Mesenteric fat pad (tissue), 1 donor: ENCODE measurements at regions not wholly inside any gene's neighbourhood (a gene's known extent, or its start where the extent isn't known, plus 50 kb on each side); places are given as distances from the start of the nearest gene placed in this dataset.

Source experiments
- DNase-seq: peaks from one replicate; pipeline ENCODE4 v3.0.0-alpha.2; 2020; ENCODE audit warnings: low spot score
- donor health status: DM: yes; HTN: yes; CAD: no.

DNA sequence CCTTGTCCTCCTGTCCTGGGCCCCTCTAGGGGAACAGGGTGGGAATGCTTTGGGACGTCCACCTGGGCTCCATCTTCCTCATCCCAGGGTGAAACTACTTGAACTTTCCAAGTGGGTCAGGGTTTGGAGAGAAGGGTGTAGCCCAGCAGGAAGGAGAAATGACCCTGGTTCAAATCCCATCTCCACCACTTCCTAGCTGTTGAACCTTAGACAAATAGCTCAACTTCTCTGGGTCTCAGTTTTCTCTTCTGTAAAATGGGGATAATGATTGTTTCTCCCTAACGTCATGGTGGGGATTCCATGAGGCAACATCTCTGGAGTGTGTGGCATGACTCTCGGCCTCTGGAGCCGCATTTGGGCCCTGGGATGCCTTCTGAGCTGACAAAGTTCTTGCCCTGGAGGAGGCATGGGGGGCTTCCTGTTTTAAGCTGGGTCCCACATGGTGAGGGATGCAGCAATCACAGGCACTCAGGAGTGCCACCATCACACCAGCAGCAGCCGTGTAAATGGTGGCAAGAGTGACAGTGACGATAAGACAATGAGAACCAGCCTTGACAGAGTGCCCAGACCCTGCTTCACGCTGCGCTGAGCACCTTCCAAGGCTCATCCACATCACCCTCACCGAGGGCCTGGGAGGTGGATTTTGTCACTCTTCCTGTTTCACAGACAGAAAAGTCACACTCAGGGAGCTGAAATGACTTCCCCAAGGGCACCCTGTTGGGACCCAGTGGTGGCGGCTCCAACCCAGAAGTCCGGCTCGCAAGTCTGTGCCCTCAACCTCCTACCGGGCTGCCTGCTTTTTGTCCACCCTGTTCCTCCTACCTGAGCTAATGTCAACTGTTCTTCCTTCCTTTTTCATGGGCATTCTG lies 69.5 kb upstream of the IER5L start:
- DNase-seq = peak; percentile 59

DNA sequence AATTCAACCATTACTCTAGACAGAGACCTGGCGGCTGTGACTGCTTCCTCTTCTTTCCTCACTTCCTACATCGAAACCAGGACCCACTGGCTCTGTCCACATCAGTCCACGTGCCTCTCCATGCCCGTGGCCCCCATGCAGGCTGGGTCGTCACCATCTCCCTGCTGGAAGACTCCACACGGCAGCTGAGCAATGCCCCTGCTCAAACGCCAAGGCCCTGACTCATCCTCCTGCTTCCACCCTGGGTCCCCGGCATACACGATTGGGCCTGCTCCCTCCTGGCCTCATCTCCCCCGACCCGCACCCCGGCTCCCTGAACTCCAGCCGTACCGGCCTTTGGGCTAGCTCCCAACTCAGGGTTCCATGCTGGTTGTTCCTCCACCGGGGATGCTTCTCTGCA lies 67.2 kb upstream of the IER5L start:
- DNase-seq = peak; percentile 75

DNA sequence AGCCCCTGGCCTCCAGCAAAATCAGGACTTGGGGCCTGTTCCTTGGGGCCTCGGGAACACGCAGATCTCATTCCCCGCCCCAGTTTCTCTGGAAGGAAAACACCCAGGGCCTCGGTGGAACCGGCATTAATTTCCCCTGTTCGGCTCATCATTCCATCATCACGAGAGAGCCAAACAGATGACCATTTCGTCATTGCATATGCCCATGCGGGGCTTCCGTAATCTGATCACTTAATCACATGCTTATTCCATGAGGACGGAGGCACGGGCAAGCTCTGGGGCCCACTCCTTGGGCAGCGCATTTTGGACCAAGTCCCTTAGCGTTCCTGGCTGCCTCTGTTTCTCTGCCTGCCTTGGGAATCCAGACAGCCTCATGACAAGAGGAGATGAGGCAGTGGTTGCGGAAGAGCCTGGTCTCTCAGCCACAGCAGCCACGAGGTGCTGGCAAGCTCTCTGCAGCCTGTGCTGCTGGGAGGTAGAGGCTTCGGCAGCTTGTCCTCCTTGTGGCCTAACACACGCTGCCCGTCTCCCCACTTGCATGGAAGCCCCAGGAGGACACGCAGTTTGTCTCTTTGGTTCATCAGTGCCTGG lies 65.0 kb upstream of the IER5L start:
- DNase-seq = no peak

DNA sequence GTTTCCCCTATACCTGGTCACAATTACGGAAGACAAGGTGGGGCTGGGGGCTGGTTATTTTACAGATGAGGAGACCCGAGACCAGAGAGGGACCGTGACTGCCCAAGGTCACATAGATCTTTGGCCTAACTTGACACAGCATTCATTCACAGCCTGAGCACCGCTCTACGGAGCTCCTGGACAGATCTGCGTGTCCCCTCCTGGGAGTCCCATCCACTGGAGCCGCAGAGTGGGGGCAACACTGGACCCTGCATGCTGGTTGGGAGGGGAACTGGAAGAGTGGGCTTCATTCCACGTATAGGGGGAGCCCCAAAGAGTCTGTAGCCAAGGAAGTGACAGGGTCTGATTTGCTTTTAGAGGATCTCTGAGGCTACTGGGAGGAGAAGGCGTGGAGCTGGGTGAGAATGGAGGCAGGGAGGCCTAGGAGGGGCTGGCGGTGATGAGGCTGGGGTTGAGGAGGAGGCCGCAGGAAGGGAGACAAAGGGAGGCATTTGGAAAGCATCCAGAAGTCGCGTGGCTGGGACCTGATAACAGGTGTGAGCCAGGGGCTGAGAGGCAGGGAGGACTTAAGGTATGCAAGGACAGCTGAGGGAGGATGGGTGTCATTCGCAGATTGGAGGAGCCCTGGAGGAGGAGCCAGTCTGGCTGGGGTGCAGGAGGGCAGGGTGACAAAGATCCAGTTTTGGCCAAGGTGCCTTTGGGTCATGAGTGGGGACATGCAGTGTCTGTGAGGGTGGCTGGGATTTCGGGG lies 64.3 kb upstream of the IER5L start:
- peak; percentile 37 for DNase-seq

DNA sequence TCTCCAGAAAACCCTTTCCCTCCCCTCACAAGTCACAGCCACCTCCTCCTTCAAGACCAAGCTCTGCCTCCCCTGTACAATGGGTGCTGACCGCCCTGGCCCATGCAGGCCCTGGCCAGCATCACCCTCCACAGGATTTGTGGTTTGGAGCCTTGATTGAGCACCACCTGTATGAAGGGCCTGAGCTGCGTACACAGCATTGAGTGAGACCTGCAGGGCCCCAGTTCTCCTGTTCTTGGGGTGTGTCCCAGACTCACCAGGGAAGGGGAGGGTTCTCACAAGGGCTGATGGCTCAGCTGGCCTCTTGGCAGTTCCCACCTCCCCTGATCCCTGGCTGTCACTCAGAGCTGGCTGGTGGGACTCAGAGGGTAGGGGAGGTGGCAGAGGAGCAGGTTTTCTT lies 63.7 kb upstream of the IER5L start:
- peak; percentile 67 for DNase-seq

DNA sequence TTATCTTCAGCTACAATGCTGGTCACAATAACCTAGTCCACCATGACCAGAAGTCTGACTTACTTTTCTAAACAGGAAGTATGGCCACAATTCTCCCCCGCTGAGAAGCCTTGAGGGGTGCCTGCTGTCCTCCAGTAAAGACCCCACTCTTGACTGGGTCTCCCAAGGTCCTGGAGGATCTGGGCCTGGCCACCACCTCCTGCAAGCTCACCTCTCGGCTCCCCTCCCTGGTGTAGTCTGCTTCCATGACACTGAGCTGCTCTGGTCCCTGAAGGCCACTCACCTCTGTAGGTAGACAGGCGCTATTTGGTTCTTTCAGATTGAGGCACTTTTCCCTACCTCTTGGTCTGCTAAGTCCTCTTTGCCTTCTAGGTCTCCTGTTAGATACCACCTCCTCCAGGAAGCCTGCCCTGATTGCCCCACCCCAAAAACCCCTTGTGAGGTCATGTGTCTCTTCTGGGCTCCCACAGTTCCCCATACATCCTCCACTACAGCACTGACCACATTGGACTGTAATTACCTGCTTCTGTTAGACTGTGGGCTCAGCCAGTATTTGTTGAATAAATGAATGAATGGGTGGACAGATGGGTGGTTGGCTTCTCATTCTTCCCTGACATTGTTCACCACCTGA lies 62.6 kb upstream of the IER5L start:
- no peak for DNase-seq

DNA sequence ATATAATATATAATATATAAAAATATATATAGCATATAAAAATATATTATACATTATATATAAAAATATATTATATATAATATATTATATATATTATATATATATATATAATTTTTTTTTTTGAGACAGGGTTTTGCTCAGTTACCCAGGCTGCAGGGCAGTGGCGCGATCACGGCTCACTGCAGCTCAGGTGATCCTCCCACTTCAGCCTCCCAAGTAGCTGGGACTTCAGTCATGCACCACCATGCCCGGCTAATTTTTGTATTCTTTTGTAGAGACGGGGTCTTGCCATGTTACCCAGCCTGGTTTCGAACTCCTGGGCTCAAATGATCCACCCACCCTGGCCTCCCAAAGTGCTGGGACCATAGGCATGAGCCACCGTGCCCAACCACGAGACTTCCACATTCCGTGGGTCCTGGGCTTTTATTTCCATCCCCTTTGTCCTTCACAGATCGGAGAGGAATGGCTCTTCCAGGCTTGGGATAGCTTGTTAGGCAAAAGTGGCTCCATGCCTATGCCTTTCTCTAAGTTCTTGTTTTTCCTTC lies 62.0 kb upstream of the IER5L start:
- no peak for DNase-seq

DNA sequence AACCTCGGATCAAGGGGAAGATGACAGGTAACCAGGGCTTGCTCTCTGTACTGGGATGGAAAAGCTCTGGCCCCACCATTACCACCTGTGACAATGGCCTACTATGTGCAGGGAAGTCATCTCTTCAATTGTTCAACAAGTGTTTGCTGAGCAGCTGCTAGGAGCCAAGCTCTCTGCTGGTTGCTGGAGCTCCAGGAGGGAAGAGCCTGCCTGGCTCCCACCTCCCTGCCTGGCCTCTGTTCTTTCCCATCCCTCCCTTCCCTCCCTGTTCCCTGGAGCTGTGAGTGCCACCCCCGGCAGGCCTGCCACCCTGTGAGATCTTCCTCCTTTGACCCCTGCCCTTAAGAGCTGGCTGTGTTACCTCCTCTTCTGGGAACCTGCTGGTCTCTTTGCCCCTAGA lies 59.7 kb upstream of the IER5L start:
- DNase-seq = no peak

DNA sequence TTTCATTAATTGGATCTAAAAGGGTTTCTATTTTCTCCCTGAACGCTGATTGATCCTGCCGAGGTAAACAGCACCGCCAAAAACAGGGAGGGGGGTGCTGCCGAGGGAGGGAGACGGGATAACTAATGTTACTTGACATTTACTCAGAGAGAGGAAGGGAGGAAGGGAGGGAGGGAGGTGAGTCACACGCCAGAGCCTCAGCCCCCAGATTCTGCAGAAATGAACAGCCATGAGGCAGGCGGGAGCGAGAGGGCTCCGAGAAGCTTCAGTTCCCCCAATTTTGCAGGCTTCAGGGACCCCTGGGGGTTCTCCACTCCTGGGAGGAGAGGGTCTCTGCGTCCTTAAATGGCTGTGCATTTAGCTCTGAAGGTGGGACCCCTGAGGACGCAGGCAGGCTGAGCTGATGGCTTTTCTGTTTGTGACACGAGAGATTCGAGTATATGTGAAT lies 59.1 kb upstream of the IER5L start:
- DNase-seq = no peak

DNA sequence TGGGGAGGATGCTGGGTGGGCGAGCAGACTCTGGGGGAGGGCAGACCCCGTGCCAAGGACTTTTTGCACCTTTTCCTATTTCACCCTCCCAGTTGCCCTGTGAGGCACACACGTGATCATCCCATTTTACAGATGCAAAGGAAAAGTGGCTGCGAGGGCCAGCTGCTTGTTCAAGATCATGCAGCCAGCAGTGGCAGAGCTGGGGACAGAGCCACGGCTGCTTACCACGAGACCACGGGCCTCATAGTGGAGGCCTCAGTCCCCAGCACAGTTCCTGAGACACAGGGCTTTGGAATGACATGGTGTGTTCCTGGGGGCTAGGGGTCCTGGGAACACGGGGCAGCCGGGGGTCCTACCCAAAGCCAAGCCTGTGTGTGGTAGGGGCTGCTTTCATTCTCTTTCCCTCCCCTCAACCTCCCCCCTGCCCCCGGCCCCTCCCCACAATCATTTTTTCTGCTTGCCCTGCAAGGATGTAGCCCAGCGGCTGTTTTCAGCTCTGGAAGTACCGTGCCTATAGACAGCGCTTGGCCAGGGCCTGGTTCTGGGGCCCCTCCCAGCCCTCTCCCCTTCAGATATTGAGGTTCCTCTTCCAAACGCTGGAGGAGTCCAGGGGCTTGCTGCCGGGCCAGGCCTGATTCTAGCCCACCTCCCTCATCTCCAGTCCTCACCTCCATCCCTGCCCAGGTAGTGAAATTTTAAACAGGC lies 58.5 kb upstream of the IER5L start:
- no peak for DNase-seq

DNA sequence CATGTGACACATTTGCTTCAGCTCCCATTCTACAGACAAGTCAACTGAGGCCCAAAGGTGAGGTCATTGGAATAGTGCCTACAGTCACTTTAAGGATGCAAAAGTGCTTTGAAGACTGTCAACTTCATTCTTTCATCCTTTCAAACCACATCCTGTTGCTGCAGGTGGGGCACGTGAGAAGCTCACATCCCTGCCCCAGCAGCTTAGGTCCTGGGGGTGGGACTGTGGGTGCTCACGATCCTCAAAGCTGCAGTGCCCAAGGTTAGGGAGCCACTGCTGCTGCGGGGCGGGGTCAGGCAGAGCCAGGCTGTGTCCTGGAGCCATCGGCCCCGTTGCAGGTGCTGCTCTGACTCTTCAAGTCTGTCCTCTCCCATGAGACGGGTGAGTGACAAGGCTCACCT lies 57.9 kb upstream of the IER5L start:
- no peak for DNase-seq

DNA sequence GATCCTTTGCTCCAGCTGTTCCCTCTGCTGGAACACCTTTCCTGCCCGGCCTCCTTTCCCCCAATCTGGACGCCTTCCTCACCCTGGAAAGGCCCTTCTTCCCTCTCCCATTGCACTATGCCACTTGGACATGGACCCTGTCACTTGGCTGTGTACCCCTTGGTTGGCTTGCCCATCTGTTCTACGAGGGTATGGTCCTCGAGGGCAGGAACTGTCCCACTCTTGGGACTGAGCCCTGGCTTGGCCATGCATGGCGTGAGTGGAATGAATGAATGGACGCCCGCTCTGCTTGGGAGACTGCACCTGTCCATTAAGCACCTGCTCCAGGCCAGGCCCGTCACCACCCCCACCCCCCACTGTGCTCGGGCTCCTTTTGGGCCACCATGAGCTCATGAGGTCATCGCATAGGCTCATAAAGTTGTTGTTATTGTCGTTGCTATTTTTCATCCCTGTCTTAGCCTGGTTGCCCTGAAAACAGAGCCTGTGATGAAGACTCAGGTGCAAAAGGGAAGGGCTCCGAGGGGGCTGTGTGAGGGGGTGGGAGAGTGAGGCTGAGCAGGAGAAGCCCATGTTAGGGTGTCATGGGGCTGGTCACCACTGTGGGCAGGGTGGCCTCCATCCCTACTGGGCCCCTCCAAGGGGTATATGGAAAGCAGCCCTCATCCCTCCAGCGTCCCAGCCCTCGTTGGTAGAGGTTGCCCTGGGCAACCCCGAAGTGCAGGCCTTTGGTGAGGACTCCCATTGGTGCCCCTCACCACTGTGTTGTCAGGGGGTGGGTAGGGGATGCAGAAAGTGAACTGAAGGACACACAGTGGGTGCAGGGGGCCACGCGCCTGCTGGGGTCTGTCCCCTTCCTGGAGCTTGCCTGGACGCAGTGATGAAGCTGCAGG lies 57.2 kb upstream of the IER5L start:
- DNase-seq = no peak

DNA sequence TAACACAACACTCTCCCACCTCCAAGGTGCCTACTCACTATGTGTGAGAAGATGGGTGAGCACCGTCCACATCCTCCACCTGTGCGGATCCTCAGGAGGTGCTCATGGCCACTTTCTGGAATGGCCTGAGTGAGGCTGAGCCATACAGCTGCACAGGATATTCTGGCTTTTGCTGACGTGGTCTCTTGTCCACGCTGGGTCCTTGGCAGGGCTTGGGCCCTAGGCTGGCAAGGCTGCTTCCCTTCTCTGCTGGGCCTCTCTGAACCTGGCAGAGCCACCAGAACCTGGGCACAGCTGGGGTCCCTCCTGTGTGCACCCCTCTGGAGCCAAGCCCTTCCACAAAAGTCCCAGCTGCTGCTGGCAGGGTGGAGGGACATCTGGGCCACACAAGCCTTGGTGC lies 56.4 kb upstream of the IER5L start:
- DNase-seq = no peak

DNA sequence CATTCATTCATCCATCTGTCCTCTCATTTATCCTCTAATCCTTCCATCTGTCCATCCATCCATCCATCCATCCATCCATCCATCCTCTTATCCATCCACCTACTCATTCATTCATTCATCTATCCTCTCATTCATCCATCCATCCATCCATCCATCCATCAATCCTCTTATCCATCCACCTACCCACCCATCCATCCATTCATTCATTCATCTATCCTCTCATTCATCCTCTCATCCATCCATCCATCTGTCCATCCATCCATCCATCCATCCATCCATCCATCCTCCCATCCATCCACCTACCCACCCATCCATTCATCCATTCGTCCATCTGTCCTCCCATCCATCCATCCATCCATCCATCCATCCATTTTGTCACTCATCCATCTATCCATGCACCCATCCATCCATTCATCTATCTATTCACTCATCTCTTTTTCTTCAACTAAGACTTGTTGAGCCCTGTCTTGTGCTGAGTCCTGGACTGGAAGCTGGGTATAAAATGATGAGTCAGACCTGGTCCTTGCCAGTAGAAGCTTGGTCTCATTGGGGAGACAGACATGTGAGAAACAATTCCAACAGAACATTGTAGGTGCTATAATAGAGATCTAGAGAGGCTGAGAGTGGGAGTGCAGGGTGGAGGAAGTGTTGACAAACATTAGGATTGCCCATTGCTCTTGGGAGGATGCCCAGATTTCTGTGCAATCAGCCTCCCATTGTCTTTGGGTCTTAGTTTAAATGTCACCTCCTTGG lies 55.0 kb upstream of the IER5L start:
- no peak for DNase-seq

DNA sequence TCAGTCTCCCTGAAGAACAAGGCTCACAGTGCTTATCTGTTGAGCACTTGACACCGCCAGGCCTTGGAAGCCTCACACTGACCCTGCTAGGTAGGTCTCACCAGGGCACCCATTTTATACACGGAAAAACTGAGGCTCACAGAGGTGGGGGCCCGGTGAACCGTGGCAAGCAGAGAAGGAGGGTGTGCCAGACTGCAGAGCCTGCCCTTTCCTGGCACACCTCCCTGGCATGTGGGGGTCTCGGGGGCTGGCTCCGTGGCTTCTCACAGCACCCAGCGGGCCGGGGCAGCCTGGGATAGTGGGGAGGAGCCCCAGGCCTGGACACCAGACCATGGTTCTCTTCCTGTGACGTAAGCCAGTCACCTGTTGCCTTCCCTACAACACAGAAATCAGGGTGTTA lies 53.7 kb upstream of the IER5L start:
- no peak for DNase-seq

DNA sequence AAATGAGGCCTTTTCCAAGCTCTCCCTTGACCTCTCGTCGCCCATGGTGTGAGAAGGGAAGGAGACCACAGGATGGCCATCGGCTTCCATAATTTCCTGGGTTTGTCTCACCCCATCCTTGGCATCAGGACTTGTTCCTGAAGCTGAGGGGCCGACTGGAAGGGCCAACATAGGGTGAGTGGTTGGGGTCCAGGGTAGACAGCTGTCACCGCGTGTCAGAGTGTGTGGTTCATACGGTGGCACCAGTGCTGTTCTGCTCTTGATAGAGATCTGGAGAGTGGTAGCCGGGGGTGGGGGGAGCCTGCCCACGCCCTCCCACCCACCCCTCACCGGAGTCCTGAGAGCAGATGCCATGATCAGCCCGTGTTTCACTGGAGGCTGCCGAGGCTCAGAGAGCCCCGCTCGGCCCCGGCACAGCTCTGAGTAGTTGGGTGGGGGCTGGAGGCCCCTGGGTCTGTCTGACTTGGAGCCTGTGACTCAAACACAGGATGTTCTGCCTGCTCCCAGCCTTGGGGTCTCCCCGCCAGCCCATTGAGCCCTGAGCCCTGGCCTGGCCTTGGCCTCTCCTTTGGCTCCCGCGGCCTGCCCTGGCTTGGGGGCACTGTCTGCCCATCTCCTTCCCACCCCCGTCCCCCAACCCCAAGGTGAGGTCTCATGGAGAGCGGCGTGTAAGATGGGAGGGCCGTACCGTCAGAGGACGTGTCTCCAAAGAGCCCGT lies 53.1 kb upstream of the IER5L start:
- DNase-seq = no peak

DNA sequence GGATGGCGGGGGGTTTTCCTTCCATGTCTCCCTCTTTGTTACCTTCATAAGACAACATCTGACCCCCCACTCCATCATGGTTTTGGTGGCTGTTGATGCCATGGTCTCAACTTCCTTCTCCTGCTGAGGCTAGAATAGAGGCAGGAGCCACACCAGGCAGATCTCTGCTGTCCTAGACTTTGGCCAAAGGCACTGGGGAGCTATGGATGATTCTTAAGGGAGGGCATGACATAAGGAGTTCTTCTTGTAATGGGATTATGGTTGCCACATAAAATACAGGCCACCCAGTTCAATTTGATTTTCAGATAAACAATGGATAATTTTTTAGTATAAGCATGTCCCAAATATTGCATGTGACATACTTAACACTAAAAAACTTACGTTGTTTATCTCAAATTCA lies 52.2 kb upstream of the IER5L start:
- no peak for DNase-seq
